CD8-positive, alpha-beta memory T cell (primary cell): ENCODE measurements at regions not wholly inside any gene's neighbourhood (a gene's known extent, or its start where the extent isn't known, plus 50 kb on each side); places are given as distances from the start of the nearest gene placed in this dataset.

ENCODE experiments used
- CTCF ChIA-PET: fragments of 350-600 bp; sonication (Branson Sonifier 250); formaldehyde crosslinking; loops from one replicate; lab custom pipeline; 2021; ENCODE audit warnings: antibody characterized with exemption; lab: Charles Lee
- POLR2A ChIA-PET: fragments of 350-600 bp; sonication (Branson Sonifier 250); formaldehyde crosslinking; loops from one replicate; lab custom pipeline; 2021; ENCODE audit warnings: antibody characterized with exemption; lab: Charles Lee
- DNase-seq, 5 donors: peaks; one replicate each; pipeline versions ENCODE4 v3.0.0 to v3.0.0-alpha.2; 2020 to 2022; ENCODE audit warnings: mixed read lengths in 1 of 5
- H3K27ac ChIP-seq: one replicate; pipeline ENCODE4 v1.7.0; 2013; ENCODE audit warnings: low read depth, mild to moderate bottlenecking, low read length, moderate library complexity
- H3K27me3 ChIP-seq: 2 replicates; pipeline ENCODE4 v1.7.0; 2013; ENCODE audit warnings: low read length, mild to moderate bottlenecking; ENCODE audit not compliant: insufficient read depth, poor library complexity, severe bottlenecking
- H3K36me3 ChIP-seq: 2 replicates; pipeline ENCODE4 v1.7.0; 2013; ENCODE audit warnings: mild to moderate bottlenecking, low read length, moderate library complexity; ENCODE audit not compliant: insufficient read depth
- H3K4me1 ChIP-seq: 2 replicates; pipeline ENCODE4 v1.7.0; 2013; ENCODE audit warnings: mild to moderate bottlenecking, low read length, moderate library complexity; ENCODE audit not compliant: insufficient read depth
- H3K4me3 ChIP-seq: 2 replicates; pipeline ENCODE4 v1.7.0; 2013; ENCODE audit warnings: mild to moderate bottlenecking, low read length
- H3K9me3 ChIP-seq: 2 replicates; pipeline ENCODE4 v1.7.0; 2013; ENCODE audit warnings: mild to moderate bottlenecking, low read length
- H3K27ac Mint-ChIP-seq, 8 donors: one replicate each; pipeline ENCODE4 v1.8.0; 2020 to 2021; ENCODE audit warnings: mixed read lengths in 8 of 8, mild to moderate bottlenecking in 6 of 8, inconsistent platforms in 3 of 8, moderate library complexity in 3 of 8
- H3K27me3 Mint-ChIP-seq, 2 donors: one replicate each; pipeline ENCODE4 v1.8.0; 2020 to 2021; ENCODE audit warnings: mixed read lengths in 2 of 2, mild to moderate bottlenecking in 1 of 2, moderate library complexity in 1 of 2
- H3K36me3 Mint-ChIP-seq, 3 donors: one replicate each; pipeline ENCODE4 v1.8.0; 2020 to 2021; ENCODE audit warnings: mixed read lengths in 3 of 3, inconsistent platforms in 1 of 3, mild to moderate bottlenecking in 1 of 3
- H3K4me1 Mint-ChIP-seq, 3 donors: one replicate each; pipeline ENCODE4 v1.8.0; 2020 to 2021; ENCODE audit warnings: mixed read lengths in 3 of 3, inconsistent platforms in 1 of 3, mild to moderate bottlenecking in 1 of 3
- H3K4me3 Mint-ChIP-seq, 7 donors: one replicate each; pipeline ENCODE4 v1.8.0; 2020 to 2021; ENCODE audit warnings: mixed read lengths in 7 of 7, mild to moderate bottlenecking in 6 of 7, moderate library complexity in 4 of 7, inconsistent platforms in 2 of 7
- H3K9me3 Mint-ChIP-seq, 5 donors: one replicate each; pipeline ENCODE4 v1.8.0; 2020 to 2022; ENCODE audit warnings: mixed read lengths in 5 of 5, mild to moderate bottlenecking in 3 of 5, moderate library complexity in 2 of 5, inconsistent platforms in 1 of 5

DNA sequence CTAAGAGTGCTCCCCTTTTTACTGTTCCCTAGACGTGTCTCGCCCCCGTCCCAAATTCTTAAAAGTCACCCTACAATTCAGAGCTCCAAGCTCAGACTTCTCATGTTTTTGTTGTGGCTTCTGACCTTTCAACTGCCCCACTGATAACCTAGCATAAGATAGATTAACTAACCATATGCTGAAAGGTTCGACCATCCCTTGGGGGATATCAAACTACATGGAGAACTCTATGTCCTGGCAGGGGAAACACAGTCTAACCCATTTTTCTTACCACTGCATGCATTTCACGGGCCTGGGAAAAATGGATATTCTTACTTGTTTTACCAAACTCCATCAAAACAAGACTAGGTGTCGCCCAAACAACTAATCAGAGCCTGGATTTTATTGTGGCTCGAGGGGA is 236.4 kb upstream of the MID1 start:
- H3K4me3 ChIP-seq = no peak overlapping the region
- no peaks in the 10 kb centered on the region for H3K9me3 ChIP-seq
- ChIA-PET POLR2A (no interaction called here), CTCF (no interaction called here)
- no peaks in the 10 kb centered on the region for H3K36me3 ChIP-seq
- Mint-ChIP-seq H3K27ac (no peak overlapping the region), H3K4me1 (no peaks in the 10 kb centered on the region), H3K9me3 (peaks cover 0 to 13% (median 3%) of the 10 kb centered on the region in 5 donors), H3K27me3 (no peaks in the 10 kb centered on the region), H3K4me3 (no peak overlapping the region), H3K36me3 (no peaks in the 10 kb centered on the region)
- no peak overlapping the region for H3K27ac ChIP-seq
- no peaks in the 10 kb centered on the region for H3K4me1 ChIP-seq
- no peaks in the 10 kb centered on the region for H3K27me3 ChIP-seq
- no peak for DNase-seq

DNA sequence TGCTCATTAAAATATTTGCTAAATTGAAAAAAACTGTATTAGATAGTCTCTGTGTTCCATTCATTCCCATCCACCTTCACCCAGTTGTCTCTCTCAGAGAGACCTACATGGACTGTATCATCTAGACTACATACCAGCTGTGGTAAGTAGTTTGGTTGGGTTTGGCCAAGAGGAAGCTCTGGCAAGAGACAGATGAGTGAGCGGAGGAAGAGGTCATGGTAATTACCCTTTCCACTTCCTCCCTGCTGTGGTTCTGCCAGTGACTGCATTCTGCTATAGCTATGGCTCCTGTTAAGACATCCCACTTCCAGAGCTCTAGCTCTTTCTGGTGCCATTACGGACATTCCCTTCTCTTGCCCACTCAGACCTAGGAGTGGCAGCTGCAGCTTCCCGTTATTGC is 239.0 kb upstream of the MID1 start:
- Mint-ChIP-seq H3K36me3 (no peaks in the 10 kb centered on the region), H3K4me3 (no peak overlapping the region), H3K27me3 (no peaks in the 10 kb centered on the region), H3K9me3 (peaks cover 0 to 15% (median 4%) of the 10 kb centered on the region in 5 donors), H3K27ac (no peak overlapping the region), H3K4me1 (no peaks in the 10 kb centered on the region)
- no peaks in the 10 kb centered on the region for H3K36me3 ChIP-seq
- no peak for DNase-seq
- no peak overlapping the region for H3K27ac ChIP-seq
- ChIA-PET CTCF (no interaction called here), POLR2A (no interaction called here)
- H3K9me3 ChIP-seq = no peaks in the 10 kb centered on the region
- H3K4me1 ChIP-seq = no peaks in the 10 kb centered on the region
- no peaks in the 10 kb centered on the region for H3K27me3 ChIP-seq
- H3K4me3 ChIP-seq = no peak overlapping the region

DNA sequence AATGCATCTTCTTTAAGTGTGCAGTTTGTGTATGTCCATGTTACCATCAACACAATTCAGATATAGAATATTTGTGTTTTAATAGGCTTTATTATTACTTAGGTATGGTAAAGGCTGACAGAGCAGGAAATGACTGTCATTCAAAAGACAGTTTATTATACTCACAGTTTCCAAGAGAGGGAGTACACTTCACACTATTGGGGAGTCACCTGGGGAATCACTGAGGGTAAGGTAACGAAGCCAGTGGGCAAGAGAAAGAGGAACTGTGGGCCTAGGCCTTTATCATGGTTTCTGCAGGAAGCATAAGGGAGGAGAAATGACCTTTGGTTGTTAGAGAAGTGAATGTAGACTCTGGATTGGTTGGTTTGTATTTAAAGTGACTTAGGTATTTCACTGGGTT is 235.1 kb upstream of the HCCS start:
- Histone ChIP-seq H3K9me3 (no peaks in the 10 kb centered on the region), H3K27ac (no peak overlapping the region), H3K27me3 (no peaks in the 10 kb centered on the region), H3K4me3 (no peak overlapping the region), H3K4me1 (no peaks in the 10 kb centered on the region), H3K36me3 (no peaks in the 10 kb centered on the region)
- Mint-ChIP-seq H3K36me3 (no peaks in the 10 kb centered on the region), H3K9me3 (peaks cover 5 to 18% (median 10%) of the 10 kb centered on the region in 5 donors), H3K27me3 (no peaks in the 10 kb centered on the region), H3K4me1 (no peaks in the 10 kb centered on the region), H3K27ac (no peak overlapping the region), H3K4me3 (no peak overlapping the region)
- DNase-seq = no peak
- CTCF ChIA-PET = no interaction called here
- POLR2A ChIA-PET = no interaction called here

DNA sequence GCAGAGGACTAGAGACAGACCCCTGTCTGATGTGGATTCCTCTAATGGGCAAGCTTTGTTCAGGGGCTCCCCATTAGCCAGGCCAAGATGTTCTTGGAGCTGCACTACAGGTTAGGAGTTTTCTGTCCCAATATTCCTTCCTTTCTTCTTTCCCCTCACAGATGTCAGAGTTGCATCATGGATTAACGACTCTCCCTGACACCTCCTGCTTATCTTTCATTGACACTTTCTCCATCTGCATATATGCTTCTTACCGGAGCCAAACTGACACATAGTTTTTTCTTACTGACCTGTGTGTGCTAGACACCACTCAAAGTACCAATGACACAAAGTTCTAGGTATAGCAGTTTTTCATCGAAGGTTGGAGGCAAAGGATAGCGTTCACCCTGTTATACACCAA is 228.6 kb upstream of the HCCS start:
- POLR2A ChIA-PET = no interaction called here
- no peak for DNase-seq
- no peaks in the 10 kb centered on the region for H3K9me3 ChIP-seq
- no peaks in the 10 kb centered on the region for H3K4me1 Mint-ChIP-seq
- H3K27me3 Mint-ChIP-seq = no peaks in the 10 kb centered on the region
- H3K9me3 Mint-ChIP-seq = peaks cover 0 to 11% (median 6%) of the 10 kb centered on the region in 5 donors
- no peak overlapping the region for H3K4me3 ChIP-seq
- H3K36me3 ChIP-seq = no peaks in the 10 kb centered on the region
- no peak overlapping the region for H3K4me3 Mint-ChIP-seq
- no peaks in the 10 kb centered on the region for H3K4me1 ChIP-seq
- no peaks in the 10 kb centered on the region for H3K27me3 ChIP-seq
- H3K27ac Mint-ChIP-seq = no peak overlapping the region
- peaks cover 0 to 3% (median 0%) of the 10 kb centered on the region in 3 donors for H3K36me3 Mint-ChIP-seq
- CTCF ChIA-PET = no interaction called here
- no peak overlapping the region for H3K27ac ChIP-seq

DNA sequence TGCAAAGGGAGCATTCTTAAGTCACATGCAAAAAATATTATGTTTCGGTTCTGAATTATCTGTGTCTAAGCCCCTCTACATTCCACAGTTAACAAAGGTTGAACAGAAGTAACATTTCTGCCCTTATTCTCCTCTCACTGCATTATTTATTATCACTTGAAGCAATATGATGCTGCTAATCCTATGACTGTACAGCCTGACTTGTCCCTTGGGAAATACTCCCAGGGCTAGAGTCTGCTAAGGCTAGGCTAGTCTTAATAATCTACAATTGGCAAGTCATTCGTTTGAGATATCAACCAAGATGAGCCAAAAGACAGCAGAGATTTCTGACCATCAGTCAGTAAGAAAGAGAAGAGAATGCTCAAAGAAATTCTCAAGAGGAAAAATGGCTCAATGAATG is 226.9 kb upstream of the HCCS start:
- Histone ChIP-seq H3K4me3 (no peak overlapping the region), H3K27me3 (no peaks in the 10 kb centered on the region), H3K4me1 (no peaks in the 10 kb centered on the region), H3K36me3 (no peaks in the 10 kb centered on the region), H3K9me3 (no peaks in the 10 kb centered on the region), H3K27ac (no peak overlapping the region)
- POLR2A ChIA-PET = no interaction called here
- H3K36me3 Mint-ChIP-seq = peaks cover 0 to 3% (median 0%) of the 10 kb centered on the region in 3 donors
- no peak for DNase-seq
- CTCF ChIA-PET = no interaction called here
- H3K27ac Mint-ChIP-seq = no peak overlapping the region
- no peak overlapping the region for H3K4me3 Mint-ChIP-seq
- no peaks in the 10 kb centered on the region for H3K27me3 Mint-ChIP-seq
- peaks cover 0 to 9% (median 6%) of the 10 kb centered on the region in 5 donors for H3K9me3 Mint-ChIP-seq
- H3K4me1 Mint-ChIP-seq = no peaks in the 10 kb centered on the region

DNA sequence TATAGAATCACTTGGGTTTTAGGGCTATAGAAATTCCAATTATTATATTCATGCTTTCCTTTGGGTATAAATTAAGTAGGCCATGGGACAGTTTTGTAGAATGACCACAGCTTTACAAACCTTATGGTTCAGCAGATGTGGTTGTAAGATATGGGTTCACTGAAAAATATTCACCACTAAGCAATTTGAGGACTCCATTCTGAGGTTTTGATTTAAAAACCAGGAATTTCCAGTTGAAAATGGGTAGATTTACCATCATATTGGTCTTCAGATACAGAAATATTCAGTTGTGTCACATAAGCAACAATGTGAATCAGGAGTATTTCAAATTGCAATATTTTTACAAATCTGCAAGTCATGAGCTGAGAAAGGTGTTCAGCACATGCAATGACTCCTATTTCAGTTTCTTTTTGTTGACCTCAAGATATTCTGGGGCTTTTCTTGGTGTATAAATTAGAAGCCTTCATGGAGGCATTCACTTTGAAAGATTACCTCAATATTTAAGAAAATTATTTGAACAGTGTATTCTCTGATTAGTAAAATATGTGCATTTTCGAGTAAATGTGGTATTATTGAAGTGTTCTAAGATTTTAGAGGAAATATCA is 218.4 kb upstream of the HCCS start:
- ChIA-PET CTCF (no interaction called here), POLR2A (no interaction called here)
- no peaks in the 10 kb centered on the region for H3K4me1 ChIP-seq
- no peaks in the 10 kb centered on the region for H3K27me3 ChIP-seq
- no peaks in the 10 kb centered on the region for H3K9me3 ChIP-seq
- Mint-ChIP-seq H3K4me1 (no peaks in the 10 kb centered on the region), H3K9me3 (peaks cover 0 to 8% (median 0%) of the 10 kb centered on the region in 5 donors), H3K27ac (no peak overlapping the region), H3K27me3 (no peaks in the 10 kb centered on the region), H3K36me3 (no peaks in the 10 kb centered on the region), H3K4me3 (no peak overlapping the region)
- H3K4me3 ChIP-seq = no peak overlapping the region
- H3K27ac ChIP-seq = no peak overlapping the region
- H3K36me3 ChIP-seq = no peaks in the 10 kb centered on the region
- no peak for DNase-seq

DNA sequence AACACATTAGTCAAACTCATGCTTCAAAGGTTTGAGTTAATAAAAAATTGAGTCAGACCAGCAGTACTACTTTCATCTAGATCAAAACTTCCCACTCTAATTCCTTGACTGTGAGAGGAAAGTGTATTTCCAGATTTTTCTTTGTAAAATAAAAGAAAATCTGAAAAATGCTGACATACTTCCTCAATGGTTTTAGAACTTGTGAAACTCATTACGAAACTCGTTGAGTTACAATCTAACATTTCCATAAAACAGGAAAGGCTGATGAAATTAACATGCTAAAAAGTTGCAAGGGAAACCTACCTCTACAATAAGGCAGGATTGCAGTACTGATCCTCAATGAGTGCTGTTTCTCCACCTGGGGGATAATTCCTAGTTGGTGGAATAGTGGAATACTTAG is 217.8 kb upstream of the HCCS start:
- H3K4me3 ChIP-seq = no peak overlapping the region
- POLR2A ChIA-PET = no interaction called here
- DNase-seq = no peak

DNA sequence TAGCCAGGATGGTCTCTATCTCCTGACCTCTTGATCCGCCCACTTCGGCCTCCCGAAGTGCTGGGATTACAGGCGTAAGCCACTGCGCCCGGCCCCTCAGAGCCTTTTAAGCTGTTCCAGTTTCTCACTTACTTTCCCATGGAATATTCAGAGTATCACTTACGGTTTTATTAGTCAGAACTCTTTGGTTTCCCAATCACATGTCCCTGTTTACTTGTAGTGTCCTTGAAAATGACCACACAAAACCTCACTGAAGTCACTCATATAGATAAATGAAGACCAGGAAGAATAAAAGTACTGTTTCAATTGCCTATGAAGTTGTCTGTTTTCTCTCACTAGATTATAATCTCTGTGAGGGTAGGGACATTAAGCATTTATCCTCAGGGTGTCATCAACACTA is 217.2 kb upstream of the HCCS start:
- ChIA-PET POLR2A (no interaction called here), CTCF (no interaction called here)
- H3K4me1 Mint-ChIP-seq = no peaks in the 10 kb centered on the region
- no peak overlapping the region for H3K27ac Mint-ChIP-seq
- H3K27me3 Mint-ChIP-seq = peaks cover 0 to 1% of the 10 kb centered on the region in 2 donors
- DNase-seq = no peak
- H3K36me3 Mint-ChIP-seq = no peaks in the 10 kb centered on the region
- Histone ChIP-seq H3K27me3 (no peaks in the 10 kb centered on the region), H3K9me3 (no peaks in the 10 kb centered on the region), H3K27ac (no peak overlapping the region), H3K4me3 (no peak overlapping the region), H3K4me1 (no peaks in the 10 kb centered on the region), H3K36me3 (no peaks in the 10 kb centered on the region)
- no peak overlapping the region for H3K4me3 Mint-ChIP-seq
- peaks cover 0 to 11% (median 3%) of the 10 kb centered on the region in 5 donors for H3K9me3 Mint-ChIP-seq

More for the DNA sequence above, 217.8 kb upstream of the HCCS start:
- H3K36me3 ChIP-seq = no peaks in the 10 kb centered on the region
- H3K27me3 ChIP-seq = no peaks in the 10 kb centered on the region
- Mint-ChIP-seq H3K4me3 (no peak overlapping the region), H3K9me3 (peaks cover 0 to 11% (median under 1%) of the 10 kb centered on the region in 5 donors), H3K36me3 (no peaks in the 10 kb centered on the region), H3K27ac (no peak overlapping the region), H3K4me1 (no peaks in the 10 kb centered on the region), H3K27me3 (peaks cover 0 to 1% of the 10 kb centered on the region in 2 donors)
- CTCF ChIA-PET = no interaction called here
- no peak overlapping the region for H3K27ac ChIP-seq
- no peaks in the 10 kb centered on the region for H3K4me1 ChIP-seq
- no peaks in the 10 kb centered on the region for H3K9me3 ChIP-seq
